ENCODE measurements at regions not wholly inside any gene's neighbourhood (a gene's known extent, or its start where the extent isn't known, plus 50 kb on each side); places are given as distances from the start of the nearest gene placed in this dataset.

- no peak for TF ChIP-seq GATA2 (IDR thresholded peaks at IDR 0.05; ENCODE audit: low read depth, low read length)
- no peak for TF ChIP-seq GATA3 (IDR thresholded peaks at IDR 0.05; ENCODE audit: low read depth, low read length)
Measured at GRCh38 chr13:100921139-100921538, 246.5 kb upstream of the TMTC4 start.
